Stimulated activated naive CD4-positive, alpha-beta T cell treated with Interleukin-2 at 50 U/mL for 16 hours (primary cell): ENCODE measurements at regions not wholly inside any gene's neighbourhood (a gene's known extent, or its start where the extent isn't known, plus 50 kb on each side); places are given as distances from the start of the nearest gene placed in this dataset.

Source experiments
- DNase-seq: peaks from one replicate; lab custom pipeline; 2025; lab: John Stamatoyannopoulos, UW

DNA sequence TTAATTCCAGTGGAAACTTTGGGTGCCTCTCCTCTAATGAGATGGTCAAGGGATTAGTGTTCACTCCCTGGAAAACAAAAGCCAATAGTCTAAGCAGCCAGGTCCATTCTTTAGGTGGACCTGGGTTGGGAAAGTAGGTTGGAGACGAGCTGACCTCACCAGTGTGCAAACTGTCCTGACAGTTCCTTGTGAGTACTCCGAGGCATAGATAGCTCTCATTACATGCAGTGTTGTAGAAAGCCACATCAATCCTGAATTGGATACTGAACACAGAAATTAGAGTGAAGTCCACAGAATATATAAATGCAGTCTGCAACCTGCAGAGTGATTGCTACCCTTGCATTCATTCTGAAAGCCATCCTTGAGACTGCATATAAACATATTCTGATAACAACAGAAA is 675.1 kb upstream of the CXADR start:
- DNase-seq, result no peak

DNA sequence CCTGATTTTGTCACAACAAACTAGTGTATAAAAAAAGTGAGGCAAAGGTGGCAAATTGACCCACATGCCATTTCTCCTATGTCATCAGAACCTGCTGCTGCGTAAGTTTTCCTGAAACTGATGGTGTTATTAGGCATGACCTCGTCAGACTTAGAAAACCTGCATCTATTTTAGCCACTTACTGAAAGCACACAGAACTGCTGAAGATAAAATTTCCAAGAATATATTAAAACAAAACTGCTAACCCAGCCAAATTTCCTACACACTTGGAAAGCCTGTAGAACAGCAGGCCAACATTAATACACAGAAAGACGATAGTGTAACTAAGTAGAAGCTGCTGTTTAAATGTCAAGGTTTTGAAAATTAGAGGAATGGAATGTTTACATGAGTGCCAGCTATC is 674.5 kb upstream of the CXADR start:
- DNase-seq, result no peak

DNA sequence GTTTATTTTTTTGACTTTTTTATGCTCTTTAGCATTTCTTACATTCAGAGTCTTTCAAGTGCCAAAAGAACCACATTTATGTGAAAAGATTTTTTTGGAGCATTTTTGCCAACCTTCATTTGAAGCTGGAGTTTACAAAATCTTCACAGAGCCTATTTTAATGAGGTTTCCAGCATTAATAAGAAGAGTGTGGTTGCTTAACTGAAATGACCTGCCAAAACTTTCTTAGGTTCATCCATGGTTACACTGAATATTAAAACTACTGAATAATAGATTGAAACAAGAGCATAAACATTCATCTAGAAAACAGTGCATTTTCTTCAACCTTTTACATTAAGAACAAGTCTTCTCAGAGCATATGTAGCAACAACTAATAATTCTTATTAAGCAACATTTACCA is 672.3 kb upstream of the CXADR start:
- DNase-seq, result no peak

DNA sequence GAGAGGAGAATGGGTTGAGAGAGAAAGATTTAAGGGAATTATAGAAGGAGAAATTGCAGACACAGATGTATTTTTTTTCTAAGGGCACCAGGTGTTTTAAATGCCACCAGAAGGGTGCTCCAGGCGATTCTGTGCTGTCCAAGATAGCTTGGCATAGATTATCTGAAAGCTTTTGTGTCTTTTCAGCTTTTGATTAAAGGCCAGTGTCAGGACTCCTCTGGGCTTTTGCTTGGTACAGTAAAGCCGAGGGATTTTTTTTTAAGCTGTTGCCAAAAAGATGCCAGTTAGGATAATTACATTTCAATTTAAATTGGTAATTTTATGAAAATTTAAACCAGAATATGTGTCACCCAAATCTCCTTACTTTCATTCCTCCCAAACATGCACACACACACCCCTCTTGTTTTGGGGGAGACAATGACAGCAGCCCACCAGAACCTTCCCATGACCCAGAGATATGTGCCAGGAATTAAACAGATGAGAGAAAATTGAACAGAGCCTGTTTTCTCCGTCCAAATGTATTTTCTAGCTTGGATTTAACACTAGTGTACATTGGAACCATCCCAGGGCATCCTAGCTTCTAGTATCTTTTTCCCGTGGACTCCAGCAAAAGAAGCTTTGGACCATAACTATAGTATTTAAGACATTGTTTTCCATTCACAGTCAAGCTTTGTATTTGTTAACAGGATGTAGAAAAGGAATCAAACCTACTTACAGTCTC is 670.7 kb upstream of the CXADR start:
- DNase-seq, result no peak

DNA sequence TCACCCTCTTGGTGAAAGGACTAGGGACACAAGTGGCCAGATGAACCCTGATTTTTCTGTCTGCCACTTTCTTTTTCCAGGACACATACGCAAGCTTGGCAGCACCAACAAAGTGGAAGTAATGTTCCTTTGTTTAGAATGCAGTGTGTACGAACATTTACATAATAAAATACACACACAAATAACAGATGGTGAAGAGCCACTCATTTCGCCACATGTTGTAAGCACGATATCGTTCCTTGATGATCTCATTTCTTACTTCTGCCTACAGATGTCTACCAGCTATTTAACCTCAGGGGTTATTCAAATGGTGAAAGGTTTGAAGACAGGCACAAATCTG is 670.2 kb upstream of the CXADR start:
- DNase-seq, result no peak

DNA sequence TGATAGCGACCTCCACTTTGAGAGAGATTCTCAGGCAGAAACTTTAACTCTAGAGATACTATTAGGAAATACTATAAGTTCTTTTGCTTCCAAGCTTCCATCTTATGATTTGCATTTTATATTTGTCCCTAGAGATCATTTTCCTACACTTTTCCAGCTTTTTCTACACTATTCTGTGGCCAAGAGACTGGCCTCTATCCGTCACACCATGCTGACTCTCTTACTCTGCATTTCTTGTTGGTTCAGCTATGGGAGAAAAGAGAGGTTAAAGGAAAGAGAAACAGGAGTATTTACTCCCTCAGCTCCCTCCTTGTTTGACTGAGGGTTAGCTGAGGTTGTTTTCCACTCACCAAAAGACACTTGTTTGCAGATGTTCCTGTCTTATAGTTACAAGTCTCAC is 665.6 kb upstream of the CXADR start:
- no peak for DNase-seq

DNA sequence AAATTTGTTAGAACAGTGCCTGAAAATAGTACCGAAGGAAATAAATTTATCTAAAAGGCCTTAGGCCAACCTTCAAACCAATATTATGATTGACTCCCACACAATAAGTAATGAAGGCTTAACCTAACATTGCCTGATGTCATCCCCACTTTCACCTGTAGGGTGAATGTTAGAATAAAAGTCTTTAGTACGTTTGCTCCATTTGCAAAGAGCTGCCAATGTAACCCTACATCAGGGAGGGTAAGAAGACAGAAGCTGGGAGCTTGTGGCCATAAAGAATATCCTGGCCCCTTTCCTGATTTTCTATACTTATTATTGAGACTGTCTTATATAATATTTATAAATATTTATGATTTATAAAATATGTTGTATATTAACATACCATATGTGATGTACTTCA is 661.8 kb upstream of the CXADR start:
- DNase-seq, result no peak

DNA sequence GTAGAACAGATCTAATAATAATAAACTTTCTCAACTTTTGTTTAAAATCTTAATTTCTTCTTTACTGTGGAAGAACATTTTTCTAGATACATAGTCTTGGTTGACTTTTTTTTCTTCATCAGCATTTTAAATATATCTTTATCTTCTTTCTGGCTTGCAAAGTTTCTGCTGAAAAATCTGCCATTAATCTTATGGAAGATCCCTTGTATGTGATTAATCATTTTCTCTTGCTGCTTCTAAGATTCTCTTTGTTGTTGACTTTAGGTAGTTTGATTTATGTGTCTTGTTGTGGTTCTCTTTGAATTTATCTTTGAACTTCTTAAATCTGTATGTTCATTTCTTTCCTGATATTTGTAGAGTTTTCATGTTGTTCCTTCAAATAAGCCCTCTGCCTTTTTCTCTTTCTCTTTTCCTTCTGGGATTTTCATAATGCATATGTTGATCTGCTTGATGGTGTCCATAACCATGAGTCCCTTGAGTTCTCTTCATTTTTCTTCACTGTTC is 657.6 kb upstream of the CXADR start:
- DNase-seq, result no peak

DNA sequence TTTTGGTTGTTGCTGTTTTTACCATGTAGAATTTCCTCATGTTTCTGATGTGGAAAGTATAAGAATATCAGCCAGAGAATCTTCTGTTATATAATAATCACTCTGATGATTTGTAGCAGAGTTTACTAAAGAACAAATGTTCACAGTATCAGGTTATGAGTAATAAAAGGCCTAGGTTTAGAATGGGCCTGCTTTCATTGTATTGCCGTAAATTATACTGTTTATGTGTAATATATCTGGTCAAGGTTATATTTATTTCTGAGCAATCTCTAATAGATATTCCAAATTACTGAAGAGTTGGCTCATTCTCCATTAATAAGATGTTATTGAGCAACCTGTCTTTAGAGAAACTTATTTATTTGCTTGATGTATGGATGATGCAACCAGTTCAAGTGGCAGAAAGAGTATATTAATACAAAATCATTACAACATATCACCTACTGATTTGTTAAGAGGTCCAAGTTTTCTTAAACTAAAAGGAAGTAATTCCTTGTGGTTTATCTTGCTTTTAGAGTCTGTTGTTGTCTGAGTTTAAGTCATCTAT is 649.4 kb upstream of the CXADR start:
- no peak for DNase-seq

DNA sequence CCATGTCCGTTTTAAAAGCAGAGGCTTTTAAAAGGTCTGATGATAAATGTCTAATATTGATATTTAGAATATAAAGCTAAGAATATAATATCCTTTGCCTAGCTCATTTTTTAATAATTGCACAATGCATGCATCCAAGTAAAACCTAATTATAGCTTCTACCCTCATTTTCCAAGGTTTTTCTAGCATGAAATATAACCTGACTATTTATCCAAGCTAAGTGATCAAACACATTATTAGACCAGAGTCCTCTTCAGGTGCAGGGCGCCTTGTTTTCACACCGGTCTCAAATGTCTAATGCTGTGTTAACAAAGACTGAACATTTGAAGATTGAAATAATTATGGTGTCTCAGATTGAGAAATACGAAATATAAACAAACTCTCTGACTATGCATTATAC is 648.9 kb upstream of the CXADR start:
- DNase-seq, result no peak

DNA sequence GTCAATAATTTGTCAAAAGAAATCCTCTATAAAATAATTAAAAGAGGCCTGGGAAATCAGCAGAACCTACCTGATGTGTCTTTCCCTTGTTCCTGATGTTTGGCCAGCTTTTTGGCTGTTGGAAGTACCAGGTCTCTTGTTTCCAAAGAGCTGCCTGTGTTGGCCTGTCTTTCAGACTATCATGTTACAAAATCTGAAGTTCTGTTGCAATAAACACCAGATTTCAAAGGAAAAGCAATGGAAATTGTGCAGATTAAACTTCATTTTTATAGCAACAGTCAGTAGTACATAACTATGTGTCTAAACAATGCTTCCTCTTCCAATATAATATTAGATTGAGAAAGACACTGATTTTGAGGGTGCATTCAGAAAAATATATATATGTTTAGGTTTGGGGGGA is 647.2 kb upstream of the CXADR start:
- DNase-seq, result no peak

DNA sequence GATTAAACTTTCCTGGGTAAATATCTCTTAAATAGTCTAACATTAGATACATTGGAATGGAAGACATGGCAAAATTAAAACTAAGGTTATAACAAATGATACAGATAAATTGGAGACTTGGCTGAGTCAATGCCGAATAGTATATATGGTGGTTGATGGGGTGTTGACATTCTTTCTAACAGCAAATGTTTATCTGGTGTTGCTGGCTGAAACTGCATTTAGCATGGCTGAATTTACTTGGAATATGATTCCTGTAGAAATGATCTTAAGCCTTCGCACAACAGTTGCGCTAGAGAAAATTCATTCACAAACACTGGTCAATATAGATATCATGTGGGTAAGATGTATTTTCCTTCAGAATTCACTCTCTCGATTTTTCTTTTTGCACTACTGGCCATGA is 646.0 kb upstream of the CXADR start:
- DNase-seq, result no peak

DNA sequence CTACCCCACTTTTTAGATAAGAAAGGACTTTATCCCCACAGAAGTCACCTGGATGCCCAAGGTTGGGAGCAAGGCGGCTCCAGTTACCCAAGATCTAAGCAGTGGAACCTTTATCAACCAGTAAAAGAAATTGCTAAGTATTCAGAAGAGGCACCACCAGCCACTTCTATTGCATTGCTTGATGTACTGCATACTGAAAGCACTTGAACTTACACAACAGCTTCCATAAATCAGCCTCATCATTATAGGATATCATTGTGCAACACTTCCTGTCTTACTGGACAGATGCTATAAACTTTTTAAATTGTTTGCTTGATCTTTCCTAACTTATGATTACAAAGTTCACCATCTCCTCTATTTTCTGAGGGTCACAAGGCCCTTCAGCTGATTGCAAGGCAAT is 642.7 kb upstream of the CXADR start:
- no peak for DNase-seq

DNA sequence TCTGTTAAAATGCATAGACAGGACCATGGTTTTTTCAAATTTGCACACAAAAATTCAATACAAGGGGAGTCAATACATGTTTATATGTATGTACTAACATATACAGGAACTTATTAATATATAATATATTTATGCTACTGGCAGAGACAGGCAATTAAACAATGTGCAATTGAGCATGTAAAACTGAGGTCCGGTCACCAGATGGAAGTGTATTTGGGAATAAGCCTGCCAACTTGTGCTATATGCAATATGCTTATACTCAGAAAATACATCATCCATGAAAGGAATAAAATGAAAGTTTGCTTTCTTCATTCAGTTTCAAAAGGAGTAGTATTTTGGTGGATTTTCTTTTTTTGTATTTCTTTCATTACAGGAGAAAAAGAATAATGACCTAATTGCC is 640.2 kb upstream of the CXADR start:
- DNase-seq, result no peak

DNA sequence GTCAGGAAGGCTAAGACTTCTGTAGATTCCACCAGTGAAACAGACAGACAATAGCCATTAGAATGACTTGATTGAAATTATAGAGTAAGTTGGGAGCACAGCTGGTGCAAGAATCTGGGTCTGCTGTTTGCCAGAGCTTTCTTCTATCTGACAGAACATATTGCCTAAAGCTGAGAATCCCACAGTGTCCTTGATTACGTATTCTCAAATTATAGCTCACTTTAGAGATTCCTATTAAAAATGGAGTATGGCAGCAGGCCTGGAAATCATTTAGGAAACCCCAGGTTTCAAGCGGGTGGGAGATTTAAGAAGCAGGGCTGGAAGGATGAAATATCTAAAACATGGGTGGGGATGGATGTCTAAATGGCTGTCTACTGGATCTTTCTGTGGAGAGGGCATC is 639.7 kb upstream of the CXADR start:
- no peak for DNase-seq

DNA sequence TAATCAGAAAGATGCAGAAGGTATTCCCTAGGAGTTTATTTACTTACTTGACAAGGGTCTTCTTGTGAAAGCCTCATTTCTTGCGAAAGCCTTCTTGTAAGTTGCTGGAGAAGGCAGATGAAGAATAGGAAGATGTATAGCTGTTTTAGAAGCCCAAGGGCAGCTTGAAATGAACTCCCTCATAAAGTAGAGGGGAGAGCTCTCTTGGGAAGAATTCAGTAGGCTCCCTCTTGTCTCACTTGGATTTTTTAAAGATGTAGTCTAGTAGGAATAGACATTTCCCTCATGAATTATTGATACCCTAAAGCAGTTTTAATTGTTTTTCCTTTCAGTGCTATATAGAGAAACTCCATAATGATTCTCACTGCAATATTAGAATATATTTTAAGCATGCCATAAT is 639.2 kb upstream of the CXADR start:
- DNase-seq, result no peak

DNA sequence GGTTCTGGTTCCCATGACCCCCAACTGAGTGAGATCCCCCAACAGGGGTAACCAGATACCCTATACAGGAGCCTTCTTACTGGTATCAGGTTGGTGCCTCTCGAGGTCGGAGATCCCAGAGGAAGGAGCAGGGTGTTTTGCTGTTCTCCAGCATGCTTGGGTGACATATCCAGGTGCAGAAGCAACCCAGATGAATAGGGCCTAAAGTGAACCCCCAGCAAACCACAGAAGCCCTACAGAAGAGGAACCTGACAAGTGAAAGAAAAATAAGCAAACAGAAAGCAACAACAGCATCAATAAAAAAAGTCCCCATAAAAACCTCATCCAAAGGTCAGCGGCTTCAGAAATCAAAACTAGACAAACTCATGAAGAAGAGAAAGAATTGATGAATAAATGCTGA is 633.4 kb upstream of the CXADR start:
- no peak for DNase-seq

DNA sequence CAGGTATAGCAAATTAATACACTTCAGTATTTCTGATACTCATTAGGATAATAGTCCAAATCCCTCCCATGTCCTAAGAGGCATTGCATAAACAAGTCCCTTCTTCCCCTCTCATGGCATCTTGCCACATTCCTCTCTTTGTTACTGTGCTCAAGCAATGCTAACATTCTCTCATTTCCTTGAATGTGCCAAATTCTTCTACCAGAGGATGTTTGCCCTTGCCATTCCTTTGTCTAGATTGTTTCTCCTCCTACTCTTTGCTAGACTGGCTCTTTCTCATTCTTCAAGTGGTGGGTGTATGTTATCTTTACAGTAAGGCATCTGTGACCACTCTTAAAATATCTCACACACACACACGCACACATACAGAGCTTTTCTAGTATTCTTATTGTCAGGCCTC is 621.0 kb upstream of the CXADR start:
- DNase-seq, result no peak

DNA sequence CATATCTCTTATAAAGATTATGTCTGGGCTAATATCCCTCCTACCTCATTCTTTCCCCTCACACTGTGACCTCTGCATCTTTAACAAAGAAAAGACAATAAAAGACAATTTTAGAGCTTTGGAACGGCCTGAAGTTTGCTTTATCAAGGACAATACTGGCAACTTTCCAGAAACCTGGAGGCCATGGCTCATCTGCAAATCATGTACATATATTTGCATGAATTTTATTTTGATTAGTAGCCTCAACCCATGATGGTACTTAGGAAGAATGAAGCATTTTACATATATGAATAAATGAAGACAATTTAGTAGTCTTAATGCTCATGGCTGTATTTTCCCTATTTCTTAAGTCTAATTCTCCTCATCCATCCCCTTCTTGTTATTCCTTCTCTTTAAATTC is 612.2 kb upstream of the CXADR start:
- DNase-seq, result no peak

DNA sequence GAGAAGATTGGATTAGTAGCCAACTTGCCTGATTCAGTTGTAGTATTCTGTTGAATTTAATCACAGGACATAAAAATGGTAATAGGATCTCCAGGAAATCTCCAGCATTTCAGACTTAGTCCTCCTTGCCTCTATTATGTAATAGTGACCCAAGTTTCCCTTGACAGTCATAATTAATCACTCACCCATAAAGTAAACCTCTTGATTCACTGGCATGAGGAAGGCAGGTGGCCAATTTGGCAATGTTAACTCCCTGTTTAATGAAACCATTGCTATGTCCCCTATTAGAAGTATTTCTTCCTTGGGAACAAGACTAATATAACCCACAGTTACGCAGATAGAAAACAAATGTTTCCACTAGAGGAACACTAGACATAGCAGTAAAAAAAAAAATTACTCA is 604.8 kb upstream of the CXADR start:
- no peak for DNase-seq

DNA sequence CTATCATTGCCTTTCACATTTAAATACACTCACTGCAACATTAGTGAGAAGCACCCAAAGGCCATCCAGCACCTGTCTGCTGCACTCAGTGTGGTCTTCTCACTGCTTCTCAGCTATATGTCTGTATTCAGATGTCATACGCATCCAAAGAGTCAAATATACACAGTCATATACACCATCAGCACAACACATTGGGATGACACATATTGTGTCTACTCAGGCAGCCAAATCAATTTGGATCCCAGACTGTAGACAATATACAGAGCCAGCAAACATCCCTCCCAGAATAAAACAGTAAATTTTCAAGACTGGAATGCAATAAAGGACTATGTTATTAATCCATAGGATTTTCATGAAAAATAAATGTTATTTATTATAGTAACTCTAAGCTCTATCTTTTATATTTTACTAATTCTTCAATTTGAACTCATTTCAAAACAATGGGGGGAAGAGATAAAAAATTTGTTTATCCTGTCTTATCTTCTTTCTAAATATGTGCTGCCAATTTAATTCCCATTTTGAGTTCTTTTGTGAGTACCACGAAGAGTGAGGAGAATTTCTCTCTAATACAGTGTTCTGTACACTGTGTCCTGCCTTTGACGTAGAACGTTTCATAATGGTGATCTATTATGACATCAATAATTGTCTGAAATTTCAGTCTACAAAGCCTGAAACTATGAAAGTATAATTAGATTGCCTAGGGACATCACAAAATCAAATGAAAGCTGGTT is 602.2 kb upstream of the CXADR start:
- DNase-seq, result no peak

DNA sequence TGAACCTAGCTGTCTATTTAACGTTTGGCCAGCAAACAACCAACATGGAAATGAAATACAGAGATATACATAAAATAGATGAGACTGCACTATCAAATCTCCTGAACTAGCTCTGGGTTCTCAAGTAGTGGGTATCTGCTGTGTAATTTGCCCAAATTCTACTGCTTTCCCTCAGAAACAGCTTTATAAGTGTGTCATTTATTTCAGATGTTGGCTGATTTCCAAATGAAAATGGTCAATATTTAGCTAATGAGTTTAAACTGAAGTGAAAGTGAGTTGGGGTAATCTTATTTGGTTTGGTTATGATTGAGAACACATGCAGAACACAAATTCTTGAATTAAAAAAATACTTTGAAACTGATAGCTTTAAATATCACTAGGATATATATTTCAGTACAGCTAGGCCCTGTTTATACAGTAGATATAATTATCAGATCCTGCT is 601.7 kb upstream of the CXADR start:
- no peak for DNase-seq

DNA sequence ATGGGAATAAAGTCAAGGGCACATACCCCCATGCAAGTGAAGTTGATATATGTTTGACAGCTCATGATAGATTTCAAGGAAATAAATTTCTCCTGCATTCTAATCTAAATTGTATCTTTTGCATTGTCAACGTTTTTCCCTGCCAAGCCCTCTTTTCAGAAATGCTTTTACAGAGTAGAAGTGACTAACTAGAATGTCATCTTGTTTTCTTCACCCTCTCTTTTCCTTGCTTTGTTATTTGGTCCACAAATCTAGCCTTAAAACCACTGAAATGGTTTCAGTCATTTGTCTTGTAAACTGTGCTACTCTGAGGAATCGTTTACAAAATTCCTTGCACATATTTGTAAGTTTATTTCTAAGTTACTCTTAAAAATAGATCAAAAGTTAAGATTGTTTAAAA is 600.8 kb upstream of the CXADR start:
- no peak for DNase-seq

DNA sequence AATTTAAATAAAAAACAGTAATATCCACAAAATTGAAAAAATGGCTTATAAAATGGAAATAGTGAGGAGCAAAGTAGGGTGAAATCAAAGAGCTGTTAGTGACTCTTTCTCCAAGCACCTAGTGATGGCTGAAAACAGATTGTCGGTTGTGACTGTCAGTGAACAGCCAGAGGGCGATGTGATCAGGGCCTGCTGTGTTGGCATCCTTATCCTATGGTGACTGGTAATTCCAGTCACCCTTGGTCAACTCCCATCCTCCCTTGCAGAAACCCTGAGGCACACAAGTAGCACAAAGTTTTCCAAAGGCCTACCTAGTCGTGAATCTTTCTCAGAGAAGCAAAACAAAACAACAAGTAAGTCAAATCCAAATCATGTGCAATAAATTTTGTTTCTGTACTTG is 599.8 kb upstream of the CXADR start:
- no peak for DNase-seq
